ENCODE measurements at regions not wholly inside any gene's neighbourhood (a gene's known extent, or its start where the extent isn't known, plus 50 kb on each side); places are given as distances from the start of the nearest gene placed in this dataset.

GRCh38 chr9:82234160-82234943 is 245.8 kb downstream of the SPATA31D1 start:
- no peak for TF ChIP-seq CTCF (conservative IDR thresholded peaks at IDR 0.05)
- no peak for TF ChIP-seq ZFX (IDR thresholded peaks at IDR 0.05)
